ENCODE measurements at regions not wholly inside any gene's neighbourhood (a gene's known extent, or its start where the extent isn't known, plus 50 kb on each side); places are given as distances from the start of the nearest gene placed in this dataset.

GRCh38 chr9:659286-659685 lies 182.2 kb upstream of the DMRT1 start:
- POLR2A ChIA-PET = no interaction called here
- DNase-seq (ENCODE audit: extremely low spot score) = no peak
- no peak for TF ChIP-seq SP1 (IDR thresholded peaks at IDR 0.05)
- TF ChIP-seq LEF1 (IDR thresholded peaks at IDR 0.05; ENCODE audit: borderline replicate concordance) = no peak
- no peak for TF ChIP-seq HDGF (IDR thresholded peaks at IDR 0.05; ENCODE audit: borderline replicate concordance)
- no peak for TF ChIP-seq PKNOX1 (IDR thresholded peaks at IDR 0.05)
- no peak for TF ChIP-seq BHLHE40 (IDR thresholded peaks at IDR 0.05; ENCODE audit: borderline replicate concordance)
- TF ChIP-seq TARDBP (IDR thresholded peaks at IDR 0.05) = no peak
- no peak for TF ChIP-seq SUZ12 (IDR thresholded peaks at IDR 0.05)
- no peak for TF ChIP-seq ARNT (IDR thresholded peaks at IDR 0.05)
- no peak for TF ChIP-seq ZNF384 (IDR thresholded peaks at IDR 0.05)
- TF ChIP-seq L3MBTL2 (conservative IDR thresholded peaks at IDR 0.05) = no peak
- TF ChIP-seq FOXM1 (IDR thresholded peaks at IDR 0.05; ENCODE audit: borderline replicate concordance) = no peak
- no peak for TF ChIP-seq FOXK2 (IDR thresholded peaks at IDR 0.05)
- TF ChIP-seq ELF4 (IDR thresholded peaks at IDR 0.05) = no peak
- TF ChIP-seq CTBP1 (IDR thresholded peaks at IDR 0.05; ENCODE audit: borderline replicate concordance) = no peak
- no peak for TF ChIP-seq FOXA1 (IDR thresholded peaks at IDR 0.05)
- CTCF ChIA-PET = no interaction called here

GRCh38 chr9:660227-660626 lies 181.3 kb upstream of the DMRT1 start:
- no peak for DNase-seq (ENCODE audit: extremely low spot score)
- CTCF ChIA-PET = no interaction called here
- TF ChIP-seq LEF1 (IDR thresholded peaks at IDR 0.05; ENCODE audit: borderline replicate concordance) = no peak
- no peak for TF ChIP-seq FOXK2 (IDR thresholded peaks at IDR 0.05)
- TF ChIP-seq SP1 (IDR thresholded peaks at IDR 0.05) = no peak
- TF ChIP-seq BHLHE40 (IDR thresholded peaks at IDR 0.05; ENCODE audit: borderline replicate concordance) = no peak
- no peak for TF ChIP-seq ELF4 (IDR thresholded peaks at IDR 0.05)
- TF ChIP-seq FOXA1 (IDR thresholded peaks at IDR 0.05) = no peak
- TF ChIP-seq NFRKB (IDR thresholded peaks at IDR 0.05) = no peak
- TF ChIP-seq ARNT (IDR thresholded peaks at IDR 0.05) = no peak
- TF ChIP-seq CTBP1 (IDR thresholded peaks at IDR 0.05; ENCODE audit: borderline replicate concordance) = no peak
- no peak for TF ChIP-seq L3MBTL2 (conservative IDR thresholded peaks at IDR 0.05)
- no peak for TF ChIP-seq FOXM1 (IDR thresholded peaks at IDR 0.05; ENCODE audit: borderline replicate concordance)
- TF ChIP-seq SUZ12 (IDR thresholded peaks at IDR 0.05) = no peak
- no peak for TF ChIP-seq ZNF384 (IDR thresholded peaks at IDR 0.05)
- TF ChIP-seq TARDBP (IDR thresholded peaks at IDR 0.05) = no peak
- TF ChIP-seq PKNOX1 (IDR thresholded peaks at IDR 0.05) = no peak
- TF ChIP-seq HDGF (IDR thresholded peaks at IDR 0.05; ENCODE audit: borderline replicate concordance) = no peak
- POLR2A ChIA-PET = no interaction called here

GRCh38 chr9:663541-663940 lies 178.0 kb upstream of the DMRT1 start:
- TF ChIP-seq SP1 (IDR thresholded peaks at IDR 0.05) = no peak
- TF ChIP-seq PKNOX1 (IDR thresholded peaks at IDR 0.05) = no peak
- no peak for TF ChIP-seq HDGF (IDR thresholded peaks at IDR 0.05; ENCODE audit: borderline replicate concordance)
- no peak for TF ChIP-seq CTBP1 (IDR thresholded peaks at IDR 0.05; ENCODE audit: borderline replicate concordance)
- no peak for TF ChIP-seq ELF4 (IDR thresholded peaks at IDR 0.05)
- no peak for TF ChIP-seq ARNT (IDR thresholded peaks at IDR 0.05)
- no peak for DNase-seq (ENCODE audit: extremely low spot score)
- CTCF ChIA-PET = no interaction called here
- POLR2A ChIA-PET = no interaction called here

GRCh38 chr9:665296-665695 lies 176.2 kb upstream of the DMRT1 start:
- ChIA-PET CTCF (no interaction called here), POLR2A (no interaction called here)
- no peak for DNase-seq (ENCODE audit: extremely low spot score)
- no peak for TF ChIP-seq ZNF384 (IDR thresholded peaks at IDR 0.05)
- TF ChIP-seq CTBP1 (IDR thresholded peaks at IDR 0.05; ENCODE audit: borderline replicate concordance) = no peak
- no peak for TF ChIP-seq HDGF (IDR thresholded peaks at IDR 0.05; ENCODE audit: borderline replicate concordance)
- TF ChIP-seq SP1 (IDR thresholded peaks at IDR 0.05) = no peak
- TF ChIP-seq LEF1 (IDR thresholded peaks at IDR 0.05; ENCODE audit: borderline replicate concordance) = no peak
- TF ChIP-seq TARDBP (IDR thresholded peaks at IDR 0.05) = no peak
- TF ChIP-seq FOXM1 (IDR thresholded peaks at IDR 0.05; ENCODE audit: borderline replicate concordance) = no peak
- TF ChIP-seq ELF4 (IDR thresholded peaks at IDR 0.05) = no peak
- TF ChIP-seq L3MBTL2 (conservative IDR thresholded peaks at IDR 0.05) = no peak
- TF ChIP-seq SUZ12 (IDR thresholded peaks at IDR 0.05) = no peak
- TF ChIP-seq FOXA1 (IDR thresholded peaks at IDR 0.05) = no peak

- no peak for DNase-seq (ENCODE audit: extremely low spot score)
- TF ChIP-seq PKNOX1 (IDR thresholded peaks at IDR 0.05) (no peak), FOXK2 (IDR thresholded peaks at IDR 0.05) (no peak), SUZ12 (IDR thresholded peaks at IDR 0.05) (no peak), SP1 (IDR thresholded peaks at IDR 0.05) (no peak), L3MBTL2 (conservative IDR thresholded peaks at IDR 0.05) (no peak), FOXA1 (IDR thresholded peaks at IDR 0.05) (no peak), ARNT (IDR thresholded peaks at IDR 0.05) (no peak), HDGF (IDR thresholded peaks at IDR 0.05; ENCODE audit: borderline replicate concordance) (no peak), BHLHE40 (IDR thresholded peaks at IDR 0.05; ENCODE audit: borderline replicate concordance) (no peak), TARDBP (IDR thresholded peaks at IDR 0.05) (no peak), ZNF384 (IDR thresholded peaks at IDR 0.05) (no peak), LEF1 (IDR thresholded peaks at IDR 0.05; ENCODE audit: borderline replicate concordance) (no peak), FOXM1 (IDR thresholded peaks at IDR 0.05; ENCODE audit: borderline replicate concordance) (no peak), ELF4 (IDR thresholded peaks at IDR 0.05) (no peak), CTBP1 (IDR thresholded peaks at IDR 0.05; ENCODE audit: borderline replicate concordance) (no peak)
- CTCF ChIA-PET = no interaction called here
- POLR2A ChIA-PET = no interaction called here
Measured at GRCh38 chr9:671997-672396, 169.5 kb upstream of the DMRT1 start.

GRCh38 chr9:672851-673250 lies 168.6 kb upstream of the DMRT1 start:
- ChIA-PET POLR2A (no interaction called here), CTCF (no interaction called here)
- no peak for DNase-seq (ENCODE audit: extremely low spot score)
- TF ChIP-seq FOXK2 (IDR thresholded peaks at IDR 0.05) = no peak
- no peak for TF ChIP-seq L3MBTL2 (conservative IDR thresholded peaks at IDR 0.05)
- no peak for TF ChIP-seq CTBP1 (IDR thresholded peaks at IDR 0.05; ENCODE audit: borderline replicate concordance)
- no peak for TF ChIP-seq LEF1 (IDR thresholded peaks at IDR 0.05; ENCODE audit: borderline replicate concordance)
- TF ChIP-seq FOXM1 (IDR thresholded peaks at IDR 0.05; ENCODE audit: borderline replicate concordance) = no peak
- TF ChIP-seq FOXA1 (IDR thresholded peaks at IDR 0.05) = no peak
- TF ChIP-seq PKNOX1 (IDR thresholded peaks at IDR 0.05) = no peak

Data from HEK293T (cell line).